ENCODE measurements at regions not wholly inside any gene's neighbourhood (a gene's known extent, or its start where the extent isn't known, plus 50 kb on each side); places are given as distances from the start of the nearest gene placed in this dataset.
"Not testable (repeated sequence)": the region's sequence is repeated elsewhere in the genome, so short reads cannot be mapped to it uniquely, and the experiment has no call there.

DNA sequence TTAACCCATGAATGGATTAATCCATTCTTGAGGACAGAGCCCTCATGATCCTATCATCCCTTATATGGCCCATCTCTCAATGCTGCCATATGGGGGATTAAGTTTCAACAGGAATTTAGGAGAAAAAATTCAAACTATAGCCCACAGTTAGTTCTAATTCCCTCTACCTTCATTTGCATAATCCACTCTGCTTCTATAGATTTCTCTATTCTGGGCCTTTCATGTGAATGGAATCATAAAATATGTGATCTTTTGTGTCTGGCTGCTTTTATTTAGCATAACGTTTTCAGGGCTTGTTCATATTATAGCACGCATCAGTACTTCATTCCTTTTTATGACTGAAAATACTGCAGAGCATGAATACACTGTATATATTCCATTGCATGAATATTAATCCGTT is 55.4 kb downstream of the CTSL start:
- TF ChIP-seq, protein P1, sequence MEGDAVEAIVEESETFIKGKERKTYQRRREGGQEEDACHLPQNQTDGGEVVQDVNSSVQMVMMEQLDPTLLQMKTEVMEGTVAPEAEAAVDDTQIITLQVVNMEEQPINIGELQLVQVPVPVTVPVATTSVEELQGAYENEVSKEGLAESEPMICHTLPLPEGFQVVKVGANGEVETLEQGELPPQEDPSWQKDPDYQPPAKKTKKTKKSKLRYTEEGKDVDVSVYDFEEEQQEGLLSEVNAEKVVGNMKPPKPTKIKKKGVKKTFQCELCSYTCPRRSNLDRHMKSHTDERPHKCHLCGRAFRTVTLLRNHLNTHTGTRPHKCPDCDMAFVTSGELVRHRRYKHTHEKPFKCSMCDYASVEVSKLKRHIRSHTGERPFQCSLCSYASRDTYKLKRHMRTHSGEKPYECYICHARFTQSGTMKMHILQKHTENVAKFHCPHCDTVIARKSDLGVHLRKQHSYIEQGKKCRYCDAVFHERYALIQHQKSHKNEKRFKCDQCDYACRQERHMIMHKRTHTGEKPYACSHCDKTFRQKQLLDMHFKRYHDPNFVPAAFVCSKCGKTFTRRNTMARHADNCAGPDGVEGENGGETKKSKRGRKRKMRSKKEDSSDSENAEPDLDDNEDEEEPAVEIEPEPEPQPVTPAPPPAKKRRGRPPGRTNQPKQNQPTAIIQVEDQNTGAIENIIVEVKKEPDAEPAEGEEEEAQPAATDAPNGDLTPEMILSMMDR (conservative IDR thresholded peaks at IDR 0.05): no peak
- TF ChIP-seq EZH2 (IDR thresholded peaks at IDR 0.05; ENCODE audit: low read depth): no peak
- Histone ChIP-seq H3K4me1 (replicated peaks; ENCODE audit: insufficient read depth) (0 out of 2 replicates have a peak, but pooled peaks cover 3% of the 10 kb centered on the region), H3K9me3 (ENCODE audit: insufficient read depth, low read depth) (no peaks in the 10 kb centered on the region), H3K27ac (no peak overlapping the region), H4K20me1 (ENCODE audit: insufficient read depth) (no peaks in the 10 kb centered on the region), H2AFZ (no peak overlapping the region), H3F3A (ENCODE audit: insufficient read depth, low read depth) (no peaks in the 10 kb centered on the region), H3K79me2 (ENCODE audit: low read depth) (no peaks in the 10 kb centered on the region), H3K4me3 (no peak overlapping the region), H3K27me3 (ENCODE audit: insufficient read depth, low read depth) (no peaks in the 10 kb centered on the region), H3K36me3 (ENCODE audit: low read depth) (no peaks in the 10 kb centered on the region), H3K9me2 (ENCODE audit: insufficient read depth) (no peaks in the 10 kb centered on the region), H3K4me2 (no peak overlapping the region)
- intact Hi-C loops (cut with micrococcal nuclease; ENCODE audit: unreplicated experiment): no loop called here
- ChIA-PET CTCF (no interaction called here), POLR2A (ENCODE audit: unreplicated experiment) (no interaction called here)
- no TSS peak for BruUV-seq (replicated peaks)
- DNase-seq: no peak

DNA sequence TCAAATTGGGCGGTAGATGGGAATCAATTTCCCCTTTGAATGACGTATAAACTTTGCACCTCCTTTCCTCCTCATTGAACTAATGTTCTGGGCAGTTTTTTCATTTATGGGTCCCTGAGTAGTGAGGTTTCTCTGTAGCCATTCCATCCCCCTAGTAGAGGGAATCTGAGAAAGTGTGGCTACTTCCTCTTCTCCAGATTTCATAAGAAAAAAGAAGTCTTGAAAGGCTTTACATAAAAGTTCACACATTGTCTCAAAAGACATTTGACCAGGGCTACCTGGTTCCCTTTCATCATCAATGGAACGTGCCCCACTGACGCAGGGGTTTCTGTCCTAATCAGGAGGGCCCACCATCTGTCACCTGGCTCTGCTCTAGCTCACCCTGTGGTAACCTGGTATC is 57.3 kb downstream of the CTSL start:
- Histone ChIP-seq H3K27me3 (ENCODE audit: insufficient read depth, low read depth) (no peaks in the 10 kb centered on the region), H3K36me3 (ENCODE audit: low read depth) (no peaks in the 10 kb centered on the region), H3K9me2 (ENCODE audit: insufficient read depth) (no peaks in the 10 kb centered on the region), H2AFZ (no peak overlapping the region), H3K4me2 (no peak overlapping the region), H3K4me1 (replicated peaks; ENCODE audit: insufficient read depth) (peaks cover 3% of the 10 kb centered on the region; the same call in 1 of the 2 replicates), H3K27ac (no peak overlapping the region), H3K4me3 (no peak overlapping the region), H3K79me2 (ENCODE audit: low read depth) (no peaks in the 10 kb centered on the region), H3K9me3 (ENCODE audit: insufficient read depth, low read depth) (no peaks in the 10 kb centered on the region), H4K20me1 (ENCODE audit: insufficient read depth) (no peaks in the 10 kb centered on the region), H3F3A (ENCODE audit: insufficient read depth, low read depth) (no peaks in the 10 kb centered on the region)
- no TSS peak for BruUV-seq (replicated peaks)
- intact Hi-C loops (cut with micrococcal nuclease; ENCODE audit: unreplicated experiment): no loop called here
- ChIA-PET POLR2A (ENCODE audit: unreplicated experiment) (no interaction called here), CTCF (no interaction called here)
- TF ChIP-seq, protein P1 (conservative IDR thresholded peaks at IDR 0.05): no peak
- TF ChIP-seq EZH2 (IDR thresholded peaks at IDR 0.05; ENCODE audit: low read depth): no peak
- no peak for DNase-seq

DNA sequence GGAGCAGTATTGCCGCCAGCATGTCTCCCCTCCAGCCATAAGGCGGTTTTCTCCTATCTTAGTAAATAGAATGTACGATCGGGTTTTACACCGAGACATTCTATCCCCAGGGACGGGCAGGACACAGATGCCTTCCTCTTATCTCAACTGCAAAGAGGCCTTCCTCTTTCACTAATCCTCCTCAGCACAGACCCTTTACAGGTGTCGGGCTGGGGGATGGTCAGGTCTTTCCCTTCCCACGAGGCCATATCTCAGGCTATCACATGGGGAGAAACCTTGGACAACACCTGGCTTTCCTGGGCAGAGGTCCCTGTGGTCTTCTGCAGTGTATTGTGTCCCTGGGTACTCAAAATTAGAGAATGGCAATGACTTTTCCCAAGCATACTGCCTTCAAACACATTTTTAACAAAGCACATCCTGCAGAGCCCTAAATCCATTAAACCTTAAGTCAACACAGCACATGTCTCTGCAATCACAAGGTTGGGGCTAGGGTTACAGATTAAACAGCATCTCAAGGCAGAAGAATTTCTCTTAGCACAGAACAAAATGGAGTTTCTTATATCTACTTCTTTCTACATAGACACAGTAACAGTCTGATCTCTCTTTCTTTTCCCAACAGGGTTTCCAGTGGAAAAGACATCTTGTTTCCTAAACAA is 59.5 kb downstream of the CTSL start:
- BruUV-seq (replicated peaks); H4K20me1 ChIP-seq (ENCODE audit: insufficient read depth); H3K27ac ChIP-seq; DNase-seq; H3F3A ChIP-seq (ENCODE audit: insufficient read depth, low read depth); H3K4me3 ChIP-seq; H3K9me3 ChIP-seq (ENCODE audit: insufficient read depth, low read depth); H3K9me2 ChIP-seq (ENCODE audit: insufficient read depth); H3K4me2 ChIP-seq; H3K36me3 ChIP-seq (ENCODE audit: low read depth); H3K27me3 ChIP-seq (ENCODE audit: insufficient read depth, low read depth); CTCF ChIA-PET; H3K79me2 ChIP-seq (ENCODE audit: low read depth); intact Hi-C loops (cut with micrococcal nuclease; ENCODE audit: unreplicated experiment); H3K4me1 ChIP-seq (replicated peaks; ENCODE audit: insufficient read depth); H2AFZ ChIP-seq; POLR2A ChIA-PET (ENCODE audit: unreplicated experiment): not testable (repeated sequence)

DNA sequence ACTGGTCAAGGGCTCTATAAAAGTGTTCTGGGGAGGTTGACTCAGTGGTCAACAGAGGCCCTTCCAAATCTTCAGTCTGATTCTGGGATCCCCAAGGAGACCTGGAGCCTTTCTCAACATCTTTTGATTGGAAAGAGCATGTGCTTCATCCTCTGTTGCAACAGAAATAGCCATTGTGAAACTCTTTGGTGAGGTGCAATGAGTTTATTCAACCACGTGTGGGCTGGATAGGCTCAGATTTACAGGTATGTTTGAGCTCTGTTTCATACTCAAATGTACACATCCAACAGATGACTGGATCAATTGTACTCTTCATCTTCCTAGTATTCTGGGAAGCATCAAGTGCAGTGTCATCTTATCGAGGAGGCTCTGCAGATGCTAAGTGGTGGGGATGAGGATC is 60.5 kb downstream of the CTSL start:
- TF ChIP-seq, protein P1 (conservative IDR thresholded peaks at IDR 0.05): no peak
- TF ChIP-seq EZH2 (IDR thresholded peaks at IDR 0.05; ENCODE audit: low read depth): no peak
- Histone ChIP-seq H3K27ac (no peak overlapping the region), H3K4me3 (no peak overlapping the region), H3K4me1 (replicated peaks; ENCODE audit: insufficient read depth) (peaks cover 17% of the 10 kb centered on the region), H3K79me2 (ENCODE audit: low read depth) (no peaks in the 10 kb centered on the region), H3K4me2 (no peak overlapping the region), H3K36me3 (ENCODE audit: low read depth) (no peaks in the 10 kb centered on the region), H4K20me1 (ENCODE audit: insufficient read depth) (no peaks in the 10 kb centered on the region), H3F3A (ENCODE audit: insufficient read depth, low read depth) (no peaks in the 10 kb centered on the region), H3K9me2 (ENCODE audit: insufficient read depth) (no peaks in the 10 kb centered on the region), H3K9me3 (ENCODE audit: insufficient read depth, low read depth) (no peaks in the 10 kb centered on the region), H3K27me3 (ENCODE audit: insufficient read depth, low read depth) (no peaks in the 10 kb centered on the region), H2AFZ (no peak overlapping the region)
- no TSS peak for BruUV-seq (replicated peaks)
- no peak for DNase-seq
- ChIA-PET POLR2A (ENCODE audit: unreplicated experiment) (no interaction called here), CTCF (no interaction called here)
- intact Hi-C loops (cut with micrococcal nuclease; ENCODE audit: unreplicated experiment): no loop called here

Data from PC-9 (cell line).